Esophagus muscularis mucosa (tissue), 3 donors: ENCODE measurements at regions not wholly inside any gene's neighbourhood (a gene's known extent, or its start where the extent isn't known, plus 50 kb on each side); places are given as distances from the start of the nearest gene placed in this dataset.

Source experiments
- CTCF ChIP-seq, 3 experiments: fragments of 200-600 bp in 2 of 3; fragments of 450-650 bp in 1 of 3; sonication (generic) in 2 of 3; IDR thresholded peaks; one replicate each; pipeline ENCODE4 v1.5.1; 2017 to 2019; ENCODE audit warnings: antibody characterized with exemption in 3 of 3, mild to moderate bottlenecking in 2 of 3, moderate library complexity in 1 of 3
- POLR2A ChIP-seq: fragments of 450-650 bp; IDR thresholded peaks from one replicate; pipeline ENCODE4 v1.6.1; 2017; ENCODE audit warnings: antibody characterized with exemption, moderate library complexity, mild to moderate bottlenecking, low read depth
- POLR2AphosphoS5 ChIP-seq, 2 donors: sonication (generic); formaldehyde crosslinking; IDR thresholded peaks; one replicate each; pipeline ENCODE4 v1.6.1; 2017; ENCODE audit warnings: antibody characterized with exemption in 2 of 2

DNA sequence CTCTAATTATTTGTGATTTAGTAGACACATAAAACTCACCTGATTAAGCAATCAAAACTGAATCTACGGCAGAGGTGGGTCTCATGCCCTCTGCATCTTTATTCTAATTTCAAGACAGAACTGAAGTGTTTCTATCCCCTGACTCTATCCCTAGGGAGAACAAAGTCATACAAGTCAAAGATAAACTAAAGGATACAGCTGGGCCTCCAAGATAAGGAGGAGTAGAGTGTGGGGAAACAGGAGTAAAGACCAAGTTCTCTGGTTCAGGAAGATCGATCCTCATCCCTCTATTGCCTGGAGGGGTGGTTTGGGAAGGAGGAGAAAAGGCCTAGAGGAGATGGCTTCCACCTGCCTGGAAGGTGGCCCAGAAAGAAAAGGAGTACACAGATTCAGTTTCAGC, 58.7 kb upstream of the BBX start:
- TF ChIP-seq CTCF (IDR thresholded peaks at IDR 0.05) (no peak), POLR2A (no peak), POLR2AphosphoS5 (IDR thresholded peaks at IDR 0.05) (no peak)
